ENCODE measurements at regions not wholly inside any gene's neighbourhood (a gene's known extent, or its start where the extent isn't known, plus 50 kb on each side); places are given as distances from the start of the nearest gene placed in this dataset.

GRCh38 chr12:108442910-108443309, 72.2 kb upstream of the FICD start (continued):
- TF ChIP-seq ZNF318 (CRISPR knock-in tag; IDR thresholded peaks at IDR 0.05) (no peak), ZSCAN25 (CRISPR knock-in tag; IDR thresholded peaks at IDR 0.05) (no peak)

GRCh38 chr12:108442067-108442466, 73.0 kb upstream of the FICD start:
- FAIRE-seq = no peak
- intact Hi-C loops (cut with micrococcal nuclease; ENCODE audit: unreplicated experiment) (no loop called here), in situ Hi-C loops (cut with HindIII; ENCODE audit: extremely low pct_ligation_motif_present, low pct_unique_long_range_greater_than_20kb) (no loop called here)
- Histone ChIP-seq H3K36me3 (replicated peaks in 1 of 2; ENCODE audit: control insufficient read depth in 1 of 2, insufficient read depth in 2 of 2, low read length in 2 of 2) (no peaks in the 10 kb centered on the region), H3K79me2 (ENCODE audit: insufficient read depth, low read length) (no peaks in the 10 kb centered on the region), H3K4me1 (ENCODE audit: insufficient read depth, low read length) (no peaks in the 10 kb centered on the region), H4K20me1 (ENCODE audit: insufficient read depth, low read length) (no peaks in the 10 kb centered on the region), H3K27me3 (ENCODE audit: control insufficient read depth in 1 of 2, insufficient read depth in 2 of 2, low read length in 2 of 2) (peaks cover 2 to 21% of the 10 kb centered on the region in 2 experiments; a peak in 4 of 5 replicates), H3K27ac (ENCODE audit: extremely low read length, insufficient read depth, low read length) (no peak overlapping the region), H3K9me3 (ENCODE audit: low read length) (no peaks in the 10 kb centered on the region), H3K4me2 (ENCODE audit: low read depth, low read length) (no peak overlapping the region), H3K4me3 (replicated peaks in 1 of 3; ENCODE audit: insufficient read depth in 1 of 3, low read depth in 2 of 3, low read length in 3 of 3) (no peak overlapping the region), H3K9ac (ENCODE audit: insufficient read depth, low read depth, low read length) (no peak overlapping the region), H2AFZ (ENCODE audit: low read length) (no peak overlapping the region)
- DNase-seq (ENCODE audit: low spot score) = no peak
- no peak for ATAC-seq
- POLR2A ChIA-PET = no interaction called here
- BruUV-seq (replicated peaks) = no TSS peak
- WGBS (ENCODE audit: low lambda C conversion rate) = under 1% methylated on average over 3 of the region's 3 CpGs
- CTCF ChIA-PET (ENCODE audit: low intra/inter-chr PET ratio, low total read pairs) = no interaction called here
- TF ChIP-seq RFX1 (IDR thresholded peaks at IDR 0.05) (no peak), ETV6 (CRISPR knock-in tag; conservative IDR thresholded peaks at IDR 0.05) (no peak), THAP7 (CRISPR knock-in tag; IDR thresholded peaks at IDR 0.05) (no peak), PRPF4 (IDR thresholded peaks at IDR 0.05; ENCODE audit: low read depth, low read length, poor library complexity, severe bottlenecking) (no peak), SIN3B (IDR thresholded peaks at IDR 0.05; ENCODE audit: low read length) (no peak)
- TF ChIP-seq, protein P1, sequence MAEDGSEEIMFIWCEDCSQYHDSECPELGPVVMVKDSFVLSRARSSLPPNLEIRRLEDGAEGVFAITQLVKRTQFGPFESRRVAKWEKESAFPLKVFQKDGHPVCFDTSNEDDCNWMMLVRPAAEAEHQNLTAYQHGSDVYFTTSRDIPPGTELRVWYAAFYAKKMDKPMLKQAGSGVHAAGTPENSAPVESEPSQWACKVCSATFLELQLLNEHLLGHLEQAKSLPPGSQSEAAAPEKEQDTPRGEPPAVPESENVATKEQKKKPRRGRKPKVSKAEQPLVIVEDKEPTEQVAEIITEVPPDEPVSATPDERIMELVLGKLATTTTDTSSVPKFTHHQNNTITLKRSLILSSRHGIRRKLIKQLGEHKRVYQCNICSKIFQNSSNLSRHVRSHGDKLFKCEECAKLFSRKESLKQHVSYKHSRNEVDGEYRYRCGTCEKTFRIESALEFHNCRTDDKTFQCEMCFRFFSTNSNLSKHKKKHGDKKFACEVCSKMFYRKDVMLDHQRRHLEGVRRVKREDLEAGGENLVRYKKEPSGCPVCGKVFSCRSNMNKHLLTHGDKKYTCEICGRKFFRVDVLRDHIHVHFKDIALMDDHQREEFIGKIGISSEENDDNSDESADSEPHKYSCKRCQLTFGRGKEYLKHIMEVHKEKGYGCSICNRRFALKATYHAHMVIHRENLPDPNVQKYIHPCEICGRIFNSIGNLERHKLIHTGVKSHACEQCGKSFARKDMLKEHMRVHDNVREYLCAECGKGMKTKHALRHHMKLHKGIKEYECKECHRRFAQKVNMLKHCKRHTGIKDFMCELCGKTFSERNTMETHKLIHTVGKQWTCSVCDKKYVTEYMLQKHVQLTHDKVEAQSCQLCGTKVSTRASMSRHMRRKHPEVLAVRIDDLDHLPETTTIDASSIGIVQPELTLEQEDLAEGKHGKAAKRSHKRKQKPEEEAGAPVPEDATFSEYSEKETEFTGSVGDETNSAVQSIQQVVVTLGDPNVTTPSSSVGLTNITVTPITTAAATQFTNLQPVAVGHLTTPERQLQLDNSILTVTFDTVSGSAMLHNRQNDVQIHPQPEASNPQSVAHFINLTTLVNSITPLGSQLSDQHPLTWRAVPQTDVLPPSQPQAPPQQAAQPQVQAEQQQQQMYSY (CRISPR knock-in tag; IDR thresholded peaks at IDR 0.05) = no peak
- TF ChIP-seq, protein P2, sequence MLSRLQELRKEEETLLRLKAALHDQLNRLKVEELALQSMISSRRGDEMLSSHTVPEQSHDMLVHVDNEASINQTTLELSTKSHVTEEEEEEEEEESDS (CRISPR knock-in tag; IDR thresholded peaks at IDR 0.05; ENCODE audit: borderline replicate concordance) = no peak
